HepG2 (cell line): ENCODE measurements at regions not wholly inside any gene's neighbourhood (a gene's known extent, or its start where the extent isn't known, plus 50 kb on each side); places are given as distances from the start of the nearest gene placed in this dataset.

Experiments
- ATAC-seq: fragments of 200-7000 bp; cut with Tn5 transposase; 3 replicates; pipeline ENCODE4 v1.9.1; 2020; ENCODE audit warnings: mild to moderate bottlenecking, moderate library complexity
- BruUV-seq: library from RNA; stranded (reverse); fragments of 400-500 nt; replicated peaks from 2 replicates; lab custom pipeline; 2021; lab: Mats Ljungman, UMichigan
- CTCF ChIA-PET: fragments of 300-600 bp; formaldehyde crosslinking; extraction: SDS; loops from one replicate; lab custom pipeline; 2021; ENCODE audit warnings: low total read pairs, inconsistent platforms, low intra/inter-chr PET ratio; lab: Yijun Ruan, JAX
- POLR2A ChIA-PET: fragments of 350-600 bp; sonication (Branson Sonifier 250); formaldehyde crosslinking; loops from one replicate; lab custom pipeline; 2020; ENCODE audit warnings: antibody characterized with exemption, inconsistent platforms; lab: Yijun Ruan, JAX
- DNase-seq: peaks from one replicate; pipeline ENCODE4 v3.0.0-alpha.2; 2015; ENCODE audit warnings: low spot score
- FAIRE-seq: peaks from 3 replicates; lab custom pipeline; 2011; peaks lifted over from hg19 to GRCh38; lab: Jason Lieb, UNC
- H2AFZ ChIP-seq: one replicate; pipeline ENCODE4 v1.6.1; 2011; ENCODE audit warnings: low read length, inconsistent platforms
- H3K27ac ChIP-seq: fragments of 300-600 bp; 3 replicates; pipeline ENCODE4 v1.8.0; 2011; ENCODE audit warnings: mixed run types, mild to moderate bottlenecking, mixed read lengths, low read length, inconsistent platforms; ENCODE audit not compliant: insufficient read depth; ENCODE audit errors: extremely low read length
- H3K27me3 ChIP-seq, 2 experiments: fragments of 200-600 bp in 1 of 2; 2 replicates in 1 of 2; 3 replicates in 1 of 2; pipeline versions ENCODE4 v1.6.0 to v1.8.0; 2011; ENCODE audit warnings: low read length in 2 of 2, mild to moderate bottlenecking in 2 of 2, moderate library complexity in 2 of 2, inconsistent platforms in 1 of 2; ENCODE audit not compliant: insufficient read depth in 2 of 2, control insufficient read depth in 1 of 2
- H3K36me3 ChIP-seq, 2 experiments: fragments of 200-600 bp in 1 of 2; replicated peaks in 1 of 2; 2 replicates in 1 of 2; 3 replicates in 1 of 2; pipeline versions ENCODE4 v1.5.1 to v1.8.0; 2011; ENCODE audit warnings: low read length in 2 of 2, inconsistent platforms in 1 of 2; ENCODE audit not compliant: insufficient read depth in 2 of 2, control insufficient read depth in 1 of 2
- H3K4me1 ChIP-seq: 2 replicates; pipeline ENCODE4 v1.5.1; 2012; ENCODE audit warnings: low read length, inconsistent platforms; ENCODE audit not compliant: insufficient read depth
- H3K4me2 ChIP-seq: 2 replicates; pipeline ENCODE4 v1.6.0; 2011; ENCODE audit warnings: low read depth, low read length, inconsistent platforms
- H3K4me3 ChIP-seq, 3 experiments: fragments of 200-600 bp in 1 of 3; sonication (generic), shearing (Covaris generic) in 1 of 3; replicated peaks in 1 of 3; 2 replicates each; pipeline ENCODE4 v1.5.1; 2011 to 2016; ENCODE audit warnings: low read length in 3 of 3, inconsistent platforms in 2 of 3, low read depth in 2 of 3, mild to moderate bottlenecking in 2 of 3, control low read depth in 1 of 3, mixed read lengths in 1 of 3; ENCODE audit not compliant: insufficient read depth in 1 of 3
- H3K79me2 ChIP-seq: one replicate; pipeline ENCODE4 v1.6.1; 2011; ENCODE audit warnings: low read length, inconsistent platforms; ENCODE audit not compliant: insufficient read depth
- H3K9ac ChIP-seq: 2 replicates; pipeline ENCODE4 v1.6.0; 2011; ENCODE audit warnings: mild to moderate bottlenecking, low read depth, low read length, inconsistent platforms; ENCODE audit not compliant: insufficient read depth
- H3K9me3 ChIP-seq: 2 replicates; pipeline ENCODE4 v1.5.1; 2012; ENCODE audit warnings: mild to moderate bottlenecking, low read length
- H4K20me1 ChIP-seq: 2 replicates; pipeline ENCODE4 v1.6.0; 2011; ENCODE audit warnings: inconsistent platforms, mild to moderate bottlenecking, low read length, moderate library complexity; ENCODE audit not compliant: insufficient read depth
- ETV5 ChIP-seq: IDR thresholded peaks from 2 replicates; pipeline ENCODE4 v1.6.1; 2018; ENCODE audit warnings: missing biosample characterization, missing genetic modification reagents, inconsistent platforms, borderline replicate concordance
- GLI4 ChIP-seq: sonication (generic); formaldehyde crosslinking; IDR thresholded peaks from 2 replicates; pipeline ENCODE4 v1.5.1; 2020; ENCODE audit warnings: missing genetic modification reagents, mild to moderate bottlenecking, moderate library complexity, borderline replicate concordance
- HMGXB4 ChIP-seq, 2 experiments: sonication (generic) in 1 of 2; formaldehyde crosslinking in 1 of 2; IDR thresholded peaks; 2 replicates each; pipeline versions ENCODE4 v1.4.0 to v1.6.1; 2018 to 2020; ENCODE audit warnings: missing genetic modification reagents in 2 of 2, borderline replicate concordance in 1 of 2, low read depth in 1 of 2, mild to moderate bottlenecking in 1 of 2, missing biosample characterization in 1 of 2
- SALL2 ChIP-seq: sonication (generic); formaldehyde crosslinking; IDR thresholded peaks from 2 replicates; pipeline ENCODE4 v1.8.1; 2023; ENCODE audit warnings: mild to moderate bottlenecking, missing genetic modification reagents, inconsistent platforms
- ZFY ChIP-seq: sonication (generic); formaldehyde crosslinking; IDR thresholded peaks from 2 replicates; pipeline ENCODE4 v1.4.0; 2020; ENCODE audit warnings: missing genetic modification reagents
- ZNF101 ChIP-seq: sonication (generic); formaldehyde crosslinking; IDR thresholded peaks from 2 replicates; pipeline ENCODE4 v1.4.0; 2020; ENCODE audit warnings: mild to moderate bottlenecking, low read depth, missing genetic modification reagents, borderline replicate concordance
- ZNF709 ChIP-seq: sonication (generic); formaldehyde crosslinking; IDR thresholded peaks from 2 replicates; pipeline ENCODE4 v1.5.0; 2020; ENCODE audit warnings: mild to moderate bottlenecking, missing genetic modification reagents
- WGBS: methylation state at CpG from one replicate; pipeline ENCODE4 v1.1.6; 2017; ENCODE audit warnings: low lambda C conversion rate; 5-methylcytosine and 5-hydroxymethylcytosine counted together
- in situ Hi-C: cut with HindIII; loops from 2 replicates; pipeline ENCODE4 v1.10.0; 2017; ENCODE audit warnings: low pct_unique_long_range_greater_than_20kb; ENCODE audit not compliant: extremely low pct_ligation_motif_present
- intact Hi-C: fragments of 100-400 bp; cut with micrococcal nuclease; formaldehyde crosslinking; loops from one replicate; pipeline ENCODE4 v1.10.0; 2022; ENCODE audit not compliant: unreplicated experiment

GRCh38 chr10:9091530-9092093, 1037.1 kb downstream of the GATA3 start:
- TF ChIP-seq ETV5 (CRISPR knock-in tag) (no peak), GLI4 (CRISPR knock-in tag) (no peak), ZNF709 (CRISPR knock-in tag) (no peak), SALL2 (CRISPR knock-in tag) (no peak), HMGXB4 (CRISPR knock-in tag; IDR thresholded peaks at IDR 0.05; ENCODE audit: borderline replicate concordance in 1 of 2, low read depth in 1 of 2) (no peak), ZNF101 (CRISPR knock-in tag) (no peak), ZFY (CRISPR knock-in tag) (no peak)
- DNase-seq (no peak), ATAC-seq (no peak), FAIRE-seq (no peak)
- in situ Hi-C loops (no loop called here), intact Hi-C loops (no loop called here)
- Histone ChIP-seq H3K36me3 (no peaks in the 10 kb centered on the region), H3K4me3 (no peak overlapping the region), H2AFZ (no peak overlapping the region), H3K9ac (no peak overlapping the region), H3K4me2 (no peak overlapping the region), H3K27me3 (no peaks in the 10 kb centered on the region), H3K4me1 (no peaks in the 10 kb centered on the region), H3K9me3 (no peaks in the 10 kb centered on the region), H3K79me2 (no peaks in the 10 kb centered on the region), H3K27ac (no peak overlapping the region), H4K20me1 (no peaks in the 10 kb centered on the region)
- ChIA-PET POLR2A (no interaction called here), CTCF (no interaction called here)
- no TSS peak for BruUV-seq
- 2% methylated on average over 3 of the region's 3 CpGs for WGBS
